Testis (tissue), 2 donors: ENCODE measurements at regions not wholly inside any gene's neighbourhood (a gene's known extent, or its start where the extent isn't known, plus 50 kb on each side); places are given as distances from the start of the nearest gene placed in this dataset.

Source experiments
- POLR2A ChIP-seq: fragments of 450-650 bp; IDR thresholded peaks from one replicate; pipeline ENCODE4 v1.6.1; 2017; ENCODE audit warnings: antibody characterized with exemption, mild to moderate bottlenecking, moderate library complexity
- TF ChIP-seq, protein P1 (sequence below), 3 experiments: fragments of 450-650 bp in 2 of 3; fragments of 200-600 bp in 1 of 3; sonication (generic) in 1 of 3; IDR thresholded peaks; one replicate each; pipeline ENCODE4 v1.5.1; 2016 to 2019; ENCODE audit warnings: antibody characterized with exemption in 3 of 3, mild to moderate bottlenecking in 2 of 3, moderate library complexity in 1 of 3

DNA sequence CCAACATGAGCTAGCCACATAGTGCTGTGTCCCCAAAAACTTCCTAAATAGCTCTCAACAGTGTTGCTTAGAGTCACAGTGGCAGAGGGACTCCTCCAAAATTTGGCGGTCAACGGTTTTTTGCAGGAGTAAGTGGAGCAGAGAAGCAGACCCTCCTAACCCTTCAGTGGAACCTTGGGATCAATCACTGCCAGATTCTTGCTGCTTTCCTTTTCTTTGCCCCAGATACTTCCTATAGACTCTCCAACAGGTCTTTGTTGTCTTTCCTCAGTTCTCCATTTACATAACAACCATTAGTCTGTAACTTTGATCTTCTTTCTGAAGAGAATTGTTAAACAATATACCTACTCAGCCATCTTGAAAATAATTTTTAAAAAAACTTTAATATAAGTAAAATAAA is 556.1 kb downstream of the BRINP3 start:
- no peak for TF ChIP-seq POLR2A
- TF ChIP-seq, protein P1, sequence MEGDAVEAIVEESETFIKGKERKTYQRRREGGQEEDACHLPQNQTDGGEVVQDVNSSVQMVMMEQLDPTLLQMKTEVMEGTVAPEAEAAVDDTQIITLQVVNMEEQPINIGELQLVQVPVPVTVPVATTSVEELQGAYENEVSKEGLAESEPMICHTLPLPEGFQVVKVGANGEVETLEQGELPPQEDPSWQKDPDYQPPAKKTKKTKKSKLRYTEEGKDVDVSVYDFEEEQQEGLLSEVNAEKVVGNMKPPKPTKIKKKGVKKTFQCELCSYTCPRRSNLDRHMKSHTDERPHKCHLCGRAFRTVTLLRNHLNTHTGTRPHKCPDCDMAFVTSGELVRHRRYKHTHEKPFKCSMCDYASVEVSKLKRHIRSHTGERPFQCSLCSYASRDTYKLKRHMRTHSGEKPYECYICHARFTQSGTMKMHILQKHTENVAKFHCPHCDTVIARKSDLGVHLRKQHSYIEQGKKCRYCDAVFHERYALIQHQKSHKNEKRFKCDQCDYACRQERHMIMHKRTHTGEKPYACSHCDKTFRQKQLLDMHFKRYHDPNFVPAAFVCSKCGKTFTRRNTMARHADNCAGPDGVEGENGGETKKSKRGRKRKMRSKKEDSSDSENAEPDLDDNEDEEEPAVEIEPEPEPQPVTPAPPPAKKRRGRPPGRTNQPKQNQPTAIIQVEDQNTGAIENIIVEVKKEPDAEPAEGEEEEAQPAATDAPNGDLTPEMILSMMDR (IDR thresholded peaks at IDR 0.05): no peak
